GM12878 (cell line): ENCODE measurements at regions not wholly inside any gene's neighbourhood (a gene's known extent, or its start where the extent isn't known, plus 50 kb on each side); places are given as distances from the start of the nearest gene placed in this dataset.

Experiments used
- CUX1 ChIP-seq: IDR thresholded peaks from 2 replicates; pipeline ENCODE4 v1.6.1; 2012; ENCODE audit warnings: improper control_type of control experiment, low read depth, low read length; ENCODE audit not compliant: insufficient replicate concordance
- EP300 ChIP-seq, 2 experiments: fragments of 150-350 bp in 1 of 2; IDR thresholded peaks; 2 replicates each; pipeline ENCODE4 v1.6.1; 2011 to 2012; ENCODE audit warnings: low read depth in 2 of 2, low read length in 2 of 2, borderline replicate concordance in 1 of 2, improper control_type of control experiment in 1 of 2, inconsistent platforms in 1 of 2; ENCODE audit not compliant: control insufficient read depth in 1 of 2
- IKZF2 ChIP-seq, 2 experiments: fragments of 450-650 bp; IDR thresholded peaks; 2 replicates each; pipeline ENCODE4 v1.6.1; 2017; ENCODE audit warnings: mild to moderate bottlenecking in 2 of 2, moderate library complexity in 2 of 2
- IRF3 ChIP-seq: fragments of 450-650 bp; IDR thresholded peaks from 2 replicates; pipeline ENCODE4 v1.6.1; 2014; ENCODE audit warnings: mild to moderate bottlenecking
- KAT2A ChIP-seq: conservative IDR thresholded peaks from 2 replicates; pipeline ENCODE4 v1.6.1; 2011; ENCODE audit warnings: low read depth, low read length; ENCODE audit not compliant: control insufficient read depth
- MLLT1 ChIP-seq: fragments of 450-650 bp; IDR thresholded peaks from 2 replicates; pipeline ENCODE4 v1.6.1; 2016; ENCODE audit warnings: mild to moderate bottlenecking
- POLR2AphosphoS2 ChIP-seq: IDR thresholded peaks from 2 replicates; pipeline ENCODE4 v1.6.1; 2011; ENCODE audit warnings: low read depth, mild to moderate bottlenecking, low read length, improper control_type of control experiment, moderate library complexity
- RUNX3 ChIP-seq: IDR thresholded peaks from 2 replicates; pipeline ENCODE4 v1.6.1; 2012; ENCODE audit warnings: low read length, inconsistent platforms
- SRF ChIP-seq, 2 experiments: IDR thresholded peaks; 2 replicates each; pipeline ENCODE4 v1.6.1; 2011; ENCODE audit warnings: low read depth in 2 of 2, low read length in 2 of 2, mild to moderate bottlenecking in 1 of 2, moderate library complexity in 1 of 2
- ZNF274 ChIP-seq: IDR thresholded peaks from one replicate; pipeline ENCODE4 v1.8.0; 2011; ENCODE audit not compliant: insufficient read length, insufficient read depth
- TF ChIP-seq, protein P1 (sequence below): fragments of 450-650 bp; IDR thresholded peaks from 2 replicates; pipeline ENCODE4 v1.6.1; 2016; ENCODE audit warnings: mild to moderate bottlenecking, moderate library complexity, borderline replicate concordance
- TF ChIP-seq, protein P2 (sequence below): fragments of 450-650 bp; IDR thresholded peaks from 2 replicates; pipeline ENCODE4 v1.6.1; 2018; ENCODE audit warnings: mild to moderate bottlenecking, low read depth, moderate library complexity; ENCODE audit not compliant: partially characterized antibody

GRCh38 chr6:130625825-130626527 is 201.2 kb upstream of the SMLR1 start (continued):
- TF ChIP-seq, protein P1, sequence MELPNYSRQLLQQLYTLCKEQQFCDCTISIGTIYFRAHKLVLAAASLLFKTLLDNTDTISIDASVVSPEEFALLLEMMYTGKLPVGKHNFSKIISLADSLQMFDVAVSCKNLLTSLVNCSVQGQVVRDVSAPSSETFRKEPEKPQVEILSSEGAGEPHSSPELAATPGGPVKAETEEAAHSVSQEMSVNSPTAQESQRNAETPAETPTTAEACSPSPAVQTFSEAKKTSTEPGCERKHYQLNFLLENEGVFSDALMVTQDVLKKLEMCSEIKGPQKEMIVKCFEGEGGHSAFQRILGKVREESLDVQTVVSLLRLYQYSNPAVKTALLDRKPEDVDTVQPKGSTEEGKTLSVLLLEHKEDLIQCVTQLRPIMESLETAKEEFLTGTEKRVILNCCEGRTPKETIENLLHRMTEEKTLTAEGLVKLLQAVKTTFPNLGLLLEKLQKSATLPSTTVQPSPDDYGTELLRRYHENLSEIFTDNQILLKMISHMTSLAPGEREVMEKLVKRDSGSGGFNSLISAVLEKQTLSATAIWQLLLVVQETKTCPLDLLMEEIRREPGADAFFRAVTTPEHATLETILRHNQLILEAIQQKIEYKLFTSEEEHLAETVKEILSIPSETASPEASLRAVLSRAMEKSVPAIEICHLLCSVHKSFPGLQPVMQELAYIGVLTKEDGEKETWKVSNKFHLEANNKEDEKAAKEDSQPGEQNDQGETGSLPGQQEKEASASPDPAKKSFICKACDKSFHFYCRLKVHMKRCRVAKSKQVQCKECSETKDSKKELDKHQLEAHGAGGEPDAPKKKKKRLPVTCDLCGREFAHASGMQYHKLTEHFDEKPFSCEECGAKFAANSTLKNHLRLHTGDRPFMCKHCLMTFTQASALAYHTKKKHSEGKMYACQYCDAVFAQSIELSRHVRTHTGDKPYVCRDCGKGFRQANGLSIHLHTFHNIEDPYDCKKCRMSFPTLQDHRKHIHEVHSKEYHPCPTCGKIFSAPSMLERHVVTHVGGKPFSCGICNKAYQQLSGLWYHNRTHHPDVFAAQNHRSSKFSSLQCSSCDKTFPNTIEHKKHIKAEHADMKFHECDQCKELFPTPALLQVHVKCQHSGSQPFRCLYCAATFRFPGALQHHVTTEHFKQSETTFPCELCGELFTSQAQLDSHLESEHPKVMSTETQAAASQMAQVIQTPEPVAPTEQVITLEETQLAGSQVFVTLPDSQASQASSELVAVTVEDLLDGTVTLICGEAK = no peak
- TF ChIP-seq CUX1 = peak; percentile 73
- TF ChIP-seq POLR2AphosphoS2 = no peak
- TF ChIP-seq, protein P2, sequence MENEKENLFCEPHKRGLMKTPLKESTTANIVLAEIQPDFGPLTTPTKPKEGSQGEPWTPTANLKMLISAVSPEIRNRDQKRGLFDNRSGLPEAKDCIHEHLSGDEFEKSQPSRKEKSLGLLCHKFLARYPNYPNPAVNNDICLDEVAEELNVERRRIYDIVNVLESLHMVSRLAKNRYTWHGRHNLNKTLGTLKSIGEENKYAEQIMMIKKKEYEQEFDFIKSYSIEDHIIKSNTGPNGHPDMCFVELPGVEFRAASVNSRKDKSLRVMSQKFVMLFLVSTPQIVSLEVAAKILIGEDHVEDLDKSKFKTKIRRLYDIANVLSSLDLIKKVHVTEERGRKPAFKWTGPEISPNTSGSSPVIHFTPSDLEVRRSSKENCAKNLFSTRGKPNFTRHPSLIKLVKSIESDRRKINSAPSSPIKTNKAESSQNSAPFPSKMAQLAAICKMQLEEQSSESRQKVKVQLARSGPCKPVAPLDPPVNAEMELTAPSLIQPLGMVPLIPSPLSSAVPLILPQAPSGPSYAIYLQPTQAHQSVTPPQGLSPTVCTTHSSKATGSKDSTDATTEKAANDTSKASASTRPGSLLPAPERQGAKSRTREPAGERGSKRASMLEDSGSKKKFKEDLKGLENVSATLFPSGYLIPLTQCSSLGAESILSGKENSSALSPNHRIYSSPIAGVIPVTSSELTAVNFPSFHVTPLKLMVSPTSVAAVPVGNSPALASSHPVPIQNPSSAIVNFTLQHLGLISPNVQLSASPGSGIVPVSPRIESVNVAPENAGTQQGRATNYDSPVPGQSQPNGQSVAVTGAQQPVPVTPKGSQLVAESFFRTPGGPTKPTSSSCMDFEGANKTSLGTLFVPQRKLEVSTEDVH = no peak
- no peak for TF ChIP-seq MLLT1
- TF ChIP-seq EP300 (IDR thresholded peaks at IDR 0.05; ENCODE audit: borderline replicate concordance in 1 of 2, control insufficient read depth in 1 of 2, low read depth in 2 of 2, low read length in 2 of 2) = peak; percentile 72 to 83; a peak in 3 of 4 replicates
- no peak for TF ChIP-seq KAT2A
- TF ChIP-seq IKZF2 (IDR thresholded peaks at IDR 0.05) = peak; percentile 96
- peak in 1 of 2 experiments; percentile 75; a peak in 1 of 4 replicates for TF ChIP-seq SRF (IDR thresholded peaks at IDR 0.05; ENCODE audit: low read depth in 2 of 2, low read length in 2 of 2)
- no peak for TF ChIP-seq IRF3
- TF ChIP-seq RUNX3 = peak; percentile 97
- TF ChIP-seq ZNF274 = no peak
